Mesenchymal stem cell (in vitro differentiated cells and primary cell): ENCODE measurements at regions not wholly inside any gene's neighbourhood (a gene's known extent, or its start where the extent isn't known, plus 50 kb on each side); places are given as distances from the start of the nearest gene placed in this dataset.
A peak's percentile ranks its signal among the peaks of the same experiment; 100 is the strongest.

Experiments used
- DNase-seq: peaks from one replicate; pipeline ENCODE4 v3.0.0-alpha.2; 2013
- H2AFZ ChIP-seq: one replicate; pipeline ENCODE4 v1.6.1; 2013; ENCODE audit warnings: low read depth, mild to moderate bottlenecking, control low read depth, inconsistent platforms, low read length, moderate library complexity
- H2AK5ac ChIP-seq: 2 replicates; pipeline ENCODE4 v1.6.1; 2013; ENCODE audit warnings: low read length, moderate library complexity, mild to moderate bottlenecking, inconsistent platforms; ENCODE audit not compliant: severe bottlenecking
- H2BK120ac ChIP-seq: one replicate; pipeline ENCODE4 v1.6.1; 2013; ENCODE audit warnings: low read depth, mild to moderate bottlenecking, inconsistent platforms, low read length, moderate library complexity
- H2BK12ac ChIP-seq, 2 experiments: one replicate each; pipeline ENCODE4 v1.6.1; 2013; ENCODE audit warnings: inconsistent platforms in 2 of 2, low read length in 2 of 2, mild to moderate bottlenecking in 2 of 2, moderate library complexity in 2 of 2, control low read depth in 1 of 2
- H2BK15ac ChIP-seq: one replicate; pipeline ENCODE4 v1.6.1; 2013; ENCODE audit warnings: mild to moderate bottlenecking, low read depth, inconsistent platforms; ENCODE audit not compliant: poor library complexity, severe bottlenecking
- H2BK5ac ChIP-seq: 2 replicates; pipeline ENCODE4 v1.6.1; 2013; ENCODE audit warnings: low read depth, mild to moderate bottlenecking, low read length, control low read depth, inconsistent platforms; ENCODE audit not compliant: poor library complexity, severe bottlenecking
- H3K14ac ChIP-seq, 2 experiments: one replicate each; pipeline ENCODE4 v1.6.1; 2013; ENCODE audit warnings: inconsistent platforms in 2 of 2, low read length in 2 of 2, control low read depth in 1 of 2, mild to moderate bottlenecking in 1 of 2, moderate library complexity in 1 of 2
- H3K18ac ChIP-seq, 2 experiments: one replicate each; pipeline ENCODE4 v1.6.1; 2013; ENCODE audit warnings: inconsistent platforms in 2 of 2, low read length in 2 of 2, control low read depth in 1 of 2, low read depth in 1 of 2, mild to moderate bottlenecking in 1 of 2
- H3K23ac ChIP-seq, 2 experiments: one replicate each; pipeline ENCODE4 v1.6.1; 2013; ENCODE audit warnings: inconsistent platforms in 2 of 2, low read length in 2 of 2, mild to moderate bottlenecking in 2 of 2, moderate library complexity in 2 of 2, control low read depth in 1 of 2
- H3K27ac ChIP-seq: 2 replicates; pipeline ENCODE4 v1.5.1; 2013; ENCODE audit warnings: mild to moderate bottlenecking, moderate library complexity, low read length, control low read depth, inconsistent platforms; ENCODE audit not compliant: poor library complexity, severe bottlenecking
- H3K27me3 ChIP-seq, 2 experiments: 2 replicates each; pipeline versions ENCODE4 v1.6.1 to v1.7.0; 2013; ENCODE audit warnings: low read length in 2 of 2, mild to moderate bottlenecking in 2 of 2, moderate library complexity in 2 of 2, control low read depth in 1 of 2, inconsistent platforms in 1 of 2; ENCODE audit not compliant: control insufficient read depth in 1 of 2, insufficient read depth in 1 of 2
- H3K36me3 ChIP-seq, 2 experiments: 2 replicates each; pipeline versions ENCODE4 v1.6.1 to v1.7.0; 2013; ENCODE audit warnings: low read length in 2 of 2, control low read depth in 1 of 2, inconsistent platforms in 1 of 2, low read depth in 1 of 2, mild to moderate bottlenecking in 1 of 2; ENCODE audit not compliant: insufficient read depth in 2 of 2, control insufficient read depth in 1 of 2
- H3K4ac ChIP-seq, 2 experiments: one replicate each; pipeline ENCODE4 v1.6.1; 2013; ENCODE audit warnings: inconsistent platforms in 2 of 2, low read length in 2 of 2, mild to moderate bottlenecking in 2 of 2, moderate library complexity in 2 of 2, control low read depth in 1 of 2, low read depth in 1 of 2
- H3K4me1 ChIP-seq: 2 replicates; pipeline ENCODE4 v1.6.1; 2013; ENCODE audit warnings: low read depth, low read length, control low read depth; ENCODE audit not compliant: control insufficient read depth, insufficient read depth
- H3K4me2 ChIP-seq: 2 replicates; pipeline ENCODE4 v1.6.1; 2013; ENCODE audit warnings: low read length, mild to moderate bottlenecking, inconsistent platforms; ENCODE audit not compliant: poor library complexity, severe bottlenecking
- H3K4me3 ChIP-seq, 2 experiments: 2 replicates each; pipeline versions ENCODE4 v1.5.1 to v1.7.0; 2013; ENCODE audit warnings: low read length in 2 of 2, mild to moderate bottlenecking in 2 of 2, control low read depth in 1 of 2, low read depth in 1 of 2; ENCODE audit not compliant: insufficient read depth in 1 of 2
- H3K79me1 ChIP-seq: replicated peaks from 2 replicates; pipeline ENCODE4 v1.6.1; 2013; ENCODE audit warnings: mild to moderate bottlenecking, control low read depth, low read length, inconsistent platforms; ENCODE audit not compliant: poor library complexity, severe bottlenecking
- H3K9ac ChIP-seq: 2 replicates; pipeline ENCODE4 v1.7.0; 2013; ENCODE audit warnings: mild to moderate bottlenecking, low read length, moderate library complexity
- H3K9me3 ChIP-seq: 2 replicates; pipeline ENCODE4 v1.7.0; 2013; ENCODE audit warnings: mild to moderate bottlenecking, low read length; ENCODE audit not compliant: control insufficient read depth
- H4K8ac ChIP-seq: one replicate; pipeline ENCODE4 v1.6.1; 2013; ENCODE audit warnings: inconsistent platforms, mild to moderate bottlenecking, low read length, moderate library complexity
- H4K91ac ChIP-seq: one replicate; pipeline ENCODE4 v1.6.1; 2013; ENCODE audit warnings: mild to moderate bottlenecking, low read length, inconsistent platforms
- WGBS: methylation state at CpG from one replicate; pipeline ENCODE4 v1.1.7; 2013; ENCODE audit warnings: mixed read lengths; 5-methylcytosine and 5-hydroxymethylcytosine counted together

- Histone ChIP-seq H3K27ac (no peak overlapping the region), H2AFZ (no peak overlapping the region), H3K14ac (no peak overlapping the region), H3K18ac (no peak overlapping the region), H3K79me1 (no peaks in the 10 kb centered on the region), H4K8ac (no peak overlapping the region), H3K4ac (no peak overlapping the region), H3K4me2 (no peak overlapping the region), H3K27me3 (no peaks in the 10 kb centered on the region), H3K9ac (no peak overlapping the region), H3K36me3 (no peaks in the 10 kb centered on the region), H2BK12ac (no peak overlapping the region), H3K4me1 (peaks cover 2% of the 10 kb centered on the region), H4K91ac (no peak overlapping the region), H2BK5ac (no peak overlapping the region), H2BK15ac (no peak overlapping the region), H3K9me3 (no peaks in the 10 kb centered on the region), H2BK120ac (no peak overlapping the region), H3K4me3 (no peak overlapping the region), H2AK5ac (no peak overlapping the region), H3K23ac (no peak overlapping the region)
- DNase-seq: no peak
Observed at GRCh38 chr5:126104341-126104740, 318.9 kb upstream of the GRAMD2B start.

- Histone ChIP-seq H4K8ac (no peak overlapping the region), H3K4me3 (no peak overlapping the region), H4K91ac (no peak overlapping the region), H3K9me3 (no peaks in the 10 kb centered on the region), H2AFZ (no peak overlapping the region), H3K79me1 (no peaks in the 10 kb centered on the region), H3K23ac (no peak overlapping the region), H2BK15ac (no peak overlapping the region), H2BK12ac (no peak overlapping the region), H3K4me2 (no peak overlapping the region), H3K36me3 (no peaks in the 10 kb centered on the region), H3K27ac (no peak overlapping the region), H2BK5ac (no peak overlapping the region), H3K9ac (no peak overlapping the region), H3K4ac (no peak overlapping the region), H2AK5ac (no peak overlapping the region), H3K18ac (no peak overlapping the region), H3K14ac (no peak overlapping the region), H3K27me3 (no peaks in the 10 kb centered on the region), H3K4me1 (peaks cover 2% of the 10 kb centered on the region), H2BK120ac (no peak overlapping the region)
- no peak for DNase-seq
- no CpG with 5 or more reads among the region's 1 CpG for WGBS
Observed at GRCh38 chr5:126104951-126105350, 318.3 kb upstream of the GRAMD2B start.

- H3K27me3 ChIP-seq: no peaks in the 10 kb centered on the region
- H3K14ac ChIP-seq: no peak overlapping the region
- no peak overlapping the region for H3K18ac ChIP-seq
- no peak overlapping the region for H2BK120ac ChIP-seq
- no peak overlapping the region for H3K4me3 ChIP-seq
- H4K91ac ChIP-seq: no peak overlapping the region
- no peak overlapping the region for H3K9ac ChIP-seq
- H3K4me1 ChIP-seq: peaks cover 2% of the 10 kb centered on the region
- H3K9me3 ChIP-seq: no peaks in the 10 kb centered on the region
- no peaks in the 10 kb centered on the region for H3K36me3 ChIP-seq
- no peak overlapping the region for H2BK15ac ChIP-seq
- H3K4me2 ChIP-seq: no peak overlapping the region
- H2BK12ac ChIP-seq: no peak overlapping the region
- H3K4ac ChIP-seq: no peak overlapping the region
- H2AFZ ChIP-seq: no peak overlapping the region
- no peak overlapping the region for H2AK5ac ChIP-seq
- H3K27ac ChIP-seq: no peak overlapping the region
- DNase-seq: no peak
- 91% methylated on average over 3 of the region's 3 CpGs for WGBS
- no peak overlapping the region for H3K23ac ChIP-seq
- no peak overlapping the region for H2BK5ac ChIP-seq
- no peak overlapping the region for H4K8ac ChIP-seq
- no peaks in the 10 kb centered on the region for H3K79me1 ChIP-seq
Observed at GRCh38 chr5:126106029-126106428, 317.2 kb upstream of the GRAMD2B start.

GRCh38 chr5:126107381-126107780 is 315.8 kb upstream of the GRAMD2B start:
- no peak overlapping the region for H2BK15ac ChIP-seq
- H2AK5ac ChIP-seq: peak overlapping the region; percentile 44
- no peak for DNase-seq
- no peak overlapping the region for H2BK120ac ChIP-seq
- H3K4me2 ChIP-seq: no peak overlapping the region
- no peak overlapping the region for H3K9ac ChIP-seq
- no peak overlapping the region for H3K14ac ChIP-seq
- H4K8ac ChIP-seq: no peak overlapping the region
- H3K4ac ChIP-seq: no peak overlapping the region
- no peak overlapping the region for H3K18ac ChIP-seq
- H3K27ac ChIP-seq: no peak overlapping the region
- H3K23ac ChIP-seq: no peak overlapping the region
- H4K91ac ChIP-seq: no peak overlapping the region
- H2BK12ac ChIP-seq: no peak overlapping the region
- H2BK5ac ChIP-seq: no peak overlapping the region
- H3K9me3 ChIP-seq: no peaks in the 10 kb centered on the region
- no peak overlapping the region for H2AFZ ChIP-seq
- 100% methylated on average over 1 of the region's 2 CpGs for WGBS
- H3K4me3 ChIP-seq: no peak overlapping the region
- H3K4me1 ChIP-seq: peaks cover 2% of the 10 kb centered on the region
- H3K36me3 ChIP-seq: no peaks in the 10 kb centered on the region
- H3K79me1 ChIP-seq: no peaks in the 10 kb centered on the region
- H3K27me3 ChIP-seq: no peaks in the 10 kb centered on the region
